Fibroblast of lung (primary cell): ENCODE measurements at regions not wholly inside any gene's neighbourhood (a gene's known extent, or its start where the extent isn't known, plus 50 kb on each side); places are given as distances from the start of the nearest gene placed in this dataset.
A peak's percentile ranks its signal among the peaks of the same experiment; 100 is the strongest.

Source experiments
- DNase-seq, 2 donors: peaks; one replicate each; pipeline versions ENCODE4 v3.0.0 to v3.0.0-alpha.2; 2010; ENCODE audit warnings: low read depth in 2 of 2
- H2AFZ ChIP-seq: 2 replicates; pipeline ENCODE4 v1.5.1; 2012; ENCODE audit warnings: low read length, control low read depth, inconsistent platforms
- H3K27ac ChIP-seq: 2 replicates; pipeline ENCODE4 v1.5.1; 2011; ENCODE audit warnings: low read length, control low read depth; ENCODE audit not compliant: insufficient read depth
- H3K27me3 ChIP-seq: 2 replicates; pipeline ENCODE4 v1.5.1; 2011; ENCODE audit warnings: mild to moderate bottlenecking, low read length; ENCODE audit not compliant: control insufficient read depth, insufficient read depth
- H3K36me3 ChIP-seq: 2 replicates; pipeline ENCODE4 v1.5.1; 2011; ENCODE audit warnings: low read length; ENCODE audit not compliant: control insufficient read depth, insufficient read depth
- H3K4me1 ChIP-seq: 2 replicates; pipeline ENCODE4 v1.5.1; 2011; ENCODE audit warnings: low read length; ENCODE audit not compliant: control insufficient read depth, insufficient read depth; ENCODE audit errors: extremely low read depth
- H3K4me2 ChIP-seq: 2 replicates; pipeline ENCODE4 v1.5.1; 2011; ENCODE audit warnings: low read length, control low read depth; ENCODE audit not compliant: insufficient read depth; ENCODE audit errors: extremely low read depth
- H3K4me3 ChIP-seq, 4 experiments: fragments of 200-600 bp in 1 of 4; sonication (generic) in 1 of 4; replicated peaks in 1 of 4; 2 replicates each; pipeline ENCODE4 v1.5.1; 2011 to 2016; ENCODE audit warnings: low read length in 4 of 4, low read depth in 3 of 4, mild to moderate bottlenecking in 3 of 4, control low read depth in 2 of 4, inconsistent platforms in 1 of 4, mixed read lengths in 1 of 4; ENCODE audit not compliant: insufficient read depth in 1 of 4; ENCODE audit errors: control extremely low read depth in 1 of 4
- H3K79me2 ChIP-seq: 2 replicates; pipeline ENCODE4 v1.5.1; 2012; ENCODE audit warnings: mild to moderate bottlenecking, low read length, inconsistent platforms; ENCODE audit not compliant: control insufficient read depth, insufficient read depth
- H3K9ac ChIP-seq: 2 replicates; pipeline ENCODE4 v1.5.1; 2011; ENCODE audit warnings: mild to moderate bottlenecking, low read length, control low read depth; ENCODE audit not compliant: insufficient read depth
- H3K9me3 ChIP-seq: 2 replicates; pipeline ENCODE4 v1.5.1; 2012; ENCODE audit warnings: low read depth, low read length; ENCODE audit not compliant: control insufficient read depth, insufficient read depth
- H4K20me1 ChIP-seq: 2 replicates; pipeline ENCODE4 v1.5.1; 2011; ENCODE audit warnings: low read length; ENCODE audit not compliant: control insufficient read depth, insufficient read depth; ENCODE audit errors: extremely low read depth
- CTCF ChIP-seq, 2 donors: IDR thresholded peaks in 1 of 2; conservative IDR thresholded peaks in 1 of 2; 1 replicate in 1 of 2; 2 replicates in 1 of 2; pipeline ENCODE4 v1.5.1; 2011 to 2012; ENCODE audit warnings: low read length in 2 of 2, control low read depth in 1 of 2, inconsistent platforms in 1 of 2, low read depth in 1 of 2, mild to moderate bottlenecking in 1 of 2
- EZH2 ChIP-seq: IDR thresholded peaks from 2 replicates; pipeline ENCODE4 v1.5.1; 2012; ENCODE audit warnings: low read length, control low read depth, mild to moderate bottlenecking; ENCODE audit errors: missing control alignments

DNA sequence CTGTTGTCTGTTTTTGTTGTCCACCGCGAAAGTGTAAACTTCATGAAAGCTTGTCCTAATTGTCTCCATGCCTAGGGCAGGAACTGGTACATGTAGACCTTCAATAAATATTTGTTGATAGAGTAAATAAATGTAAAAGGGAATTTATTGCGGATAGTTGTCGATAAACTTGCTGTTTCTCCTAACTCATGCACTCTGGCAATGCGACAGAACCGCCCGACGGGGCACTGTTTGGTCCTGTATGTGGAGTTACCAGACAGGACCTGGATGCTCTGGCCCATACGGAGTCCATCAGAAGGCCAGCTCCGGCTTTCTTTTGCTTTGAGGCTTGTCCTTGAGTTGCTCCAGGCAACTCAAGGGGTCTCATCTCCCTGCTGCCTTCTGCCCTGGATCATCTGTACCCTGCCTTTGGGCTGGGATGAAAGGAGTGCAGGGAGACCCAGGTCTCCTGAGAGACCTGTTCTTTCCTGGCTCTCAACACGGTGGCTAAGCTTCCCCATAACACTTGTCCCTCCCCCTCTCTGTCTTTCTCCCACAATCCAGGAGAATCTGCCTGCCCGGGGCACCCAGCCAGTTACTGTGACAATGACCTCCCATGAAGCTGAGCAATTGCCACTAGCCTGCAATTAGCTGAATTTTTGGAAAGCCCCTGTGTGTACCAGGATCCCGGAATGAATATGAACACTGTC lies 149.5 kb upstream of the PTCH1 start:
- H2AFZ ChIP-seq: no peak overlapping the region
- no peak overlapping the region for H3K27ac ChIP-seq
- DNase-seq: no peak
- H3K9ac ChIP-seq: no peak overlapping the region
- no peaks in the 10 kb centered on the region for H3K4me1 ChIP-seq
- no peak for TF ChIP-seq EZH2
- TF ChIP-seq CTCF (conservative IDR thresholded peaks at IDR 0.05 in 1 of 2, IDR thresholded peaks at IDR 0.05 in 1 of 2; ENCODE audit: low read depth in 1 of 2, low read length in 2 of 2): no peak
- H3K36me3 ChIP-seq: no peaks in the 10 kb centered on the region
- H3K4me3 ChIP-seq: no peak overlapping the region
- H3K9me3 ChIP-seq: no peaks in the 10 kb centered on the region
- no peaks in the 10 kb centered on the region for H4K20me1 ChIP-seq
- H3K27me3 ChIP-seq: no peaks in the 10 kb centered on the region
- H3K4me2 ChIP-seq: no peak overlapping the region
- H3K79me2 ChIP-seq: no peaks in the 10 kb centered on the region

DNA sequence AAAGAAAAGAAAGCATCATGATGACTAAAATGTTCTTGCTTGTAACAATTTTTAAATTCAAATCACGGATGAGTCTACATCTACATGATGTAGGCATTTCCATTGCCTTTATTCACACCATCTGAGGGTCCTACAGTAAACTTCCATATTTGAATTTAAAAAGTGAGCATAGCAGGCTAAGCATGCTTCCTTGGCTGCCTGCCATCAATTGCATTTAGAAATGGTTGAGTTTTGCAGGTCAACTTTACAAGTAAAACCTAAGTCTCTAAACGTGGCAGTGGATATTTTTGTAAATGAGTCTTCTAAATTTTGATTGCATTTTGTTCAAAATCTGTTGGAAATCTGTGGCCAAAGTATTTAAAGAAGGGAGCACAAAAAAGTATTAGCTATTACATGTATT lies 136.5 kb upstream of the PTCH1 start:
- Histone ChIP-seq H3K4me1 (no peaks in the 10 kb centered on the region), H3K4me3 (no peak overlapping the region), H2AFZ (no peak overlapping the region), H3K79me2 (no peaks in the 10 kb centered on the region), H3K27me3 (no peaks in the 10 kb centered on the region), H3K27ac (no peak overlapping the region), H3K36me3 (no peaks in the 10 kb centered on the region), H3K4me2 (no peak overlapping the region), H4K20me1 (no peaks in the 10 kb centered on the region), H3K9ac (no peak overlapping the region), H3K9me3 (no peaks in the 10 kb centered on the region)
- no peak for TF ChIP-seq EZH2
- TF ChIP-seq CTCF (conservative IDR thresholded peaks at IDR 0.05 in 1 of 2, IDR thresholded peaks at IDR 0.05 in 1 of 2; ENCODE audit: low read depth in 1 of 2, low read length in 2 of 2): no peak
- peak in 1 of 2 donors; percentile 11 for DNase-seq

- Histone ChIP-seq H3K4me2 (no peak overlapping the region), H3K27me3 (no peaks in the 10 kb centered on the region), H3K9me3 (no peaks in the 10 kb centered on the region), H3K4me3 (no peak overlapping the region), H3K27ac (no peak overlapping the region), H3K36me3 (no peaks in the 10 kb centered on the region), H3K79me2 (no peaks in the 10 kb centered on the region), H3K4me1 (no peaks in the 10 kb centered on the region), H3K9ac (no peak overlapping the region), H2AFZ (no peak overlapping the region), H4K20me1 (no peaks in the 10 kb centered on the region)
- TF ChIP-seq CTCF (conservative IDR thresholded peaks at IDR 0.05 in 1 of 2, IDR thresholded peaks at IDR 0.05 in 1 of 2; ENCODE audit: low read depth in 1 of 2, low read length in 2 of 2) (no peak), EZH2 (no peak)
- DNase-seq: no peak
Observed at GRCh38 chr9:95650720-95651119, 133.9 kb upstream of the PTCH1 start.
